Stimulated activated memory B cell treated with anti-CD40 and anti-IgM and Interleukin-4, amounts not matched to agents 10 μg/mL and 1 μg/mL and 100 μg/mL, for 72 hours (primary cell): ENCODE measurements at regions not wholly inside any gene's neighbourhood (a gene's known extent, or its start where the extent isn't known, plus 50 kb on each side); places are given as distances from the start of the nearest gene placed in this dataset.
"Not testable (repeated sequence)": the region's sequence is repeated elsewhere in the genome, so short reads cannot be mapped to it uniquely, and the experiment has no call there.

Source experiments
- ATAC-seq: fragments of 150-1000 bp; cut with Tn5 transposase; 2 replicates; pipeline ENCODE4 v1.10.0; 2021
- H3K27ac Mint-ChIP-seq: one replicate; pipeline ENCODE4 v1.8.0; 2022; ENCODE audit warnings: mild to moderate bottlenecking, mixed read lengths
- H3K27me3 Mint-ChIP-seq: one replicate; pipeline ENCODE4 v1.8.0; 2022; ENCODE audit warnings: mixed read lengths
- H3K36me3 Mint-ChIP-seq: one replicate; pipeline ENCODE4 v1.8.0; 2022; ENCODE audit warnings: mixed read lengths
- H3K4me1 Mint-ChIP-seq: one replicate; pipeline ENCODE4 v1.8.0; 2022; ENCODE audit warnings: mixed read lengths
- H3K4me3 Mint-ChIP-seq: one replicate; pipeline ENCODE4 v1.8.0; 2022; ENCODE audit warnings: mild to moderate bottlenecking, moderate library complexity, mixed read lengths
- H3K9me3 Mint-ChIP-seq: one replicate; pipeline ENCODE4 v1.8.0; 2022; ENCODE audit warnings: mixed read lengths

DNA sequence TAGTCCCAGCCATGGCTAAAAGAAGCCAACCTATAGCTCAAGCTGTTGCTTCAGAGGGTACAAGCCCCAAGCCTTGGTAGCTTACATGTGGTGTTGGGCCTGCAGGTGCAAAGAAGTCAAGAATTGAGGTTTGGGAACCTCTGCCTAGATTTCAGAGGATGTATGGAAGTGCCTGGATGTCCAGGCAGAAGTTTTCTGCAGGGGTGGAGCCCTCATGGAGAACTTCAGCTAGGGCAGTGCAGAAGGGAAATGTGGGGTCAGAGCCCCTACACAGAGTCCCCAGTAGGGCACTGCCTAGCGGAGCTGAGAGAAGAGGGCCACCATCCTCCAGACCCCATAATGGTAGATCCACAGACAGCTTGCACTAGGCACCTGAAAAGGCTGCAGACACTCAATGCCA lies 127.1 kb downstream of the MEX3B start:
- not testable (repeated sequence) for H3K27ac Mint-ChIP-seq, H3K4me1 Mint-ChIP-seq, H3K4me3 Mint-ChIP-seq, ATAC-seq, H3K36me3 Mint-ChIP-seq
- peaks cover 30% of the 10 kb centered on the region for H3K9me3 Mint-ChIP-seq
- H3K27me3 Mint-ChIP-seq, result peaks cover 22% of the 10 kb centered on the region

DNA sequence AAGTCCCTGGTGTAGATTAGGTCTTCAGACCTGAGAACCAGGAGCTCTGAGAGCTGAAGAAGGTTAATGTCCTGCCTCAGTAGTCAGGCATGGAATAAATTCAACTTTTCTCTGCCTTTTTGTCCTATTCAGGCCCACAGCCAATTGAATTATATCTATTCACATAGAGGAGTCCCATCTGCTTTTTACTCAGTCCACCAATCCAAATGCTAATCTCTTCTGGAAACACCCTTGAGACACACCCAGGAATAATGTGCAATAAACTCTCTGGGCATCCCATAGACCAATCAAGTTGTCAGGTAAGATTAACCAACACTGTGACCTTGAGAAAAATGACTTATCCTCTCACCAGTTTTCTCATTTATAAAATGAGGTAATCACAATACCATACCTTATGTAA lies 129.4 kb downstream of the MEX3B start:
- peaks cover 30% of the 10 kb centered on the region for H3K9me3 Mint-ChIP-seq
- no peak overlapping the region for H3K27ac Mint-ChIP-seq
- no peak overlapping the region for H3K4me3 Mint-ChIP-seq
- H3K27me3 Mint-ChIP-seq, result peaks cover 22% of the 10 kb centered on the region
- H3K4me1 Mint-ChIP-seq, result no peaks in the 10 kb centered on the region
- no peaks in the 10 kb centered on the region for H3K36me3 Mint-ChIP-seq
- no peak for ATAC-seq

DNA sequence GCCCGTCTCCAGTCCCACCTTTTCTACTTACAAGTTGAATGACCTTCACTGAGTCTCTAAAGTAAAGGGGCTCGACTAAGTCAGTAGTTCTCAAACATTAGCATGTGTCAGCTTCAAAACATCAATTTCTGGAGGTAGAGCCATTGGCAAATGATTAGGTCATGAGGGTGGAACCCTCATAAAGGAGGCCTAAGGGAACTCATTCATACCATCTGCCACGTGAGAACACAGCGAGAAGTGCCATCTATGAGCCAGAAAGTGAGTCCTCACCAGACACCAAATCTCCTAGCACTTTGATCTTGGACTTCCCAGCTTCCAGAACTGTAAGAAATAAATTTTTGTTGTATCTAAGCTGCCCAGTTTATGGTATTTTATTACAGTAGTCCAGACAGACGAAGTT lies 129.8 kb downstream of the MEX3B start:
- H3K4me3 Mint-ChIP-seq, result no peak overlapping the region
- H3K9me3 Mint-ChIP-seq, result peaks cover 28% of the 10 kb centered on the region
- H3K27me3 Mint-ChIP-seq, result peaks cover 17% of the 10 kb centered on the region

DNA sequence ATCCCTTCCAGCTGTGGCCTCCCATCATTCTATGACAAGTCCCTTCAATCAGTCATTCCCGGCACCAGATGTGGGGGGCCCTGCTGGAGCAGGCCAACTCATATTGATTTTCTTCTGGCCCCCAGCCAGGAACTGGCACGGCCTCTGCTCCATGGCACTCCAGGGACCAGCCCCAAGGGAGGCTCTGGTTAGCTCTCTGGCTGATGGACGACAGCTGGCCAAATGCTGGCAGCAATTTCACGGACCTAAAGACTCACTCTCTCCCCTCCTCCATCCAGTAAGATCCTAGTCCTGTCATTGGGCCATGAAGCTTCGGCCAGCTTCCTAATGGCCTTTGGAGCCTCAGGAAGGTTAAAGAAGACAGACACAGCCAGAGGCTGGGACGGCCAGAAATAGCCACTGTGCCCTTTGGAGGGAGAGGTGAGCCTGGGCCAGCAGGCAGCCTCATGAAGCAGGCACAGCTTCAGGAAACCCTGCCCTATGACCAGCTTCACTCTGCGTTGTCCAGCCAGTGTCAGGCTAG lies 131.0 kb downstream of the MEX3B start:
- Mint-ChIP-seq H3K9me3 (peaks cover 17% of the 10 kb centered on the region), H3K36me3 (no peaks in the 10 kb centered on the region), H3K27ac (no peak overlapping the region), H3K4me1 (no peaks in the 10 kb centered on the region), H3K27me3 (peaks cover 11% of the 10 kb centered on the region), H3K4me3 (no peak overlapping the region)
- no peak for ATAC-seq

More for the DNA sequence above, 129.8 kb downstream of the MEX3B start:
- ATAC-seq, result no peak
- H3K27ac Mint-ChIP-seq, result no peak overlapping the region
- H3K36me3 Mint-ChIP-seq, result no peaks in the 10 kb centered on the region
- no peaks in the 10 kb centered on the region for H3K4me1 Mint-ChIP-seq

DNA sequence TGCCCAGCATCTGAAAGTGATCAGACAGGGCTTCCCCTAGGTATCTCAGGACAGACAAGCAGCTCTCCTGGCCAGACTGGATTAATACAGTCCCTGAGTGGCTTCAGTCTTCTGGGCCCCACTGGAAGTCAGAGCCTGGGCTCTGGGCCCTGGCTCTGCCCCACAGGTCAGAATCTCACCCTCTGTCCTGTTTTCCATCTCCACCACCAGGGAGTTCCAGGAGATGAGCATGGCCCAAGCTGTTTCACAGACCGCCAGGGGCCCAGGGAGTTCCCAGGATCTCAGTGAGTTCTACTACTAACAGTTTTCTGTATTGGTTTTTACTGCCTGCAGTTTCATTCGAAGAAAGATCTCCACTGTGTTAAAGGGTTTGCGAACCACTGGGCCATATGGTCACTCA lies 131.5 kb downstream of the MEX3B start:
- peaks cover 16% of the 10 kb centered on the region for H3K9me3 Mint-ChIP-seq

DNA sequence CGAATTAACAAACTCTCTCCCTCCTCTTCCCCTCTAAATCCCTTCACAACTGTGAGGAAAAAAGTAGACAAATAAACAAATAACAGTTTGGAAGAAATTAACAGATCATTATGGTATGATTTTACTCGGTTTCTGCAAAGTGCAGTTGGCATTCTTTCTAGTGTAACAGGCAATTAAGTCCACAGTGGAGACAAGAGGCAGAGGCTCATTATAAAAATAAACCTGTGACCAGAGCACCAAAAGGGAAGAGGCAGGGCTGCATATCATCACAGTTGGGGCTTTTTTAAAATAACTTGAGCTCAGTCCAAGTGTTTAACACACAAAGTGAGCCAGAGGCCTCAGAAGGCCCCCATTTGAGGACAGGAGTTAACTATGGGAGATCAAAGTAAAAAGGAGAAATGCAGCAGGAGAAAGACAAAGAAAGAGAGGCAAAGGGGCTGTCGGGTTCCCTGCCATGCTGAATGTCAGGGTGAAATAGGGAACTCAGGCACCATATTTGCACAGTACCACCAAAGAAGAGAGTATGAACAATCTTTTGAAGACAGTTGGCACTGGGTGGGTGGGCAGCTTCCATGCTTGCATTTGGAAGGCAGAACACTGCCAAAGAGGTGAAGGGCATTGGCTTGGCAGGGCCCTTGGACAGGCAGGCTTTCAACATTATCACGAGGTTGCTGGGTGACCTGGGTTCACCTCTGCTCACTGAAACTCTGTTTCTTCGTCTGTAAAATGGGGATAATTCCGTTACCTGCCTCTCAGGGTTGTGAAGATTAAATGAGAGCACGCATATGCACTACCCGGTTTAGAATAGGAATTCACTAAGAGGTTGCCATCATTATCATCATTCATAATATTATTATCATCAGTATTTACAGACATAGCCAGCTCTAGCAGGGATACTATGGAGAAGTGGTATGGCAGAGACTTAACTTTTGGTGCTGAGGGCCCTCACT lies 134.5 kb downstream of the MEX3B start:
- no peak for ATAC-seq
- H3K4me1 Mint-ChIP-seq, result no peaks in the 10 kb centered on the region
- peaks cover 19% of the 10 kb centered on the region for H3K27me3 Mint-ChIP-seq
- H3K9me3 Mint-ChIP-seq, result peaks cover 4% of the 10 kb centered on the region
- H3K27ac Mint-ChIP-seq, result no peak overlapping the region
- no peaks in the 10 kb centered on the region for H3K36me3 Mint-ChIP-seq
- no peak overlapping the region for H3K4me3 Mint-ChIP-seq

More for the DNA sequence above, 131.5 kb downstream of the MEX3B start:
- Mint-ChIP-seq H3K36me3 (no peaks in the 10 kb centered on the region), H3K4me1 (no peaks in the 10 kb centered on the region), H3K4me3 (no peak overlapping the region), H3K27me3 (peaks cover 11% of the 10 kb centered on the region), H3K27ac (no peak overlapping the region)
- no peak for ATAC-seq

DNA sequence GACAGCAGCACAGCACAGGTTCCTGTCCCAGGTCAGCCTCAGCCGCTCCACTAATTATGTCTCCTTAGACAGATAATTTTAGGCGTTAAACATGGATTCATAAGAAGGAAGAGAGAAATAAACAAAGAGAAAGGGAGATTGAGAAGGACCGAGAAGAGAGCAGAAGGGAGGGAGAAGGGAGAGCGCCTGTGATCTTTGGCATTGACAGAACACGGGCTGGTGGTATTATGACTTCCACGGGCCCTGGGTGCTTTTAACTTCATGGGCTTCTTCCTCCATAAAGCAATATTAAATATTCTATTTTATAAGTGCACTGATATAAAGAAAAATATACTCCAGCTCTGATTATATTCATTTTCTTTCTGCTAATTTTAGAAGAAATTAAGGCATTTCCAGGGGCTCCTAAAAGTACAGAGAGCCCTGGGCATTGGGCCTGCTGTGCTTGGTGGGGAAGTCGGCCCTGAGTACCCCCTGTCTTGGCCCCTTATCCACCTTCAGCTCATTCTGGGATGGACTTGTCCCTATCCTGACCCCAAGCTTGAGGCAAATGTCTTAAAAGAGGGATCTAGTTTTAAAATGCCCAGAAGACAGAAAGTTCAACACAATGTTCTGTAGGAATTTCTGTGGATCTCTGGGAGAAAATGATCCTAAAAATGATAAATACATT lies 135.3 kb downstream of the MEX3B start:
- peaks cover 20% of the 10 kb centered on the region for H3K27me3 Mint-ChIP-seq
- no peak for ATAC-seq
- peaks cover 4% of the 10 kb centered on the region for H3K9me3 Mint-ChIP-seq
- H3K27ac Mint-ChIP-seq, result no peak overlapping the region
- H3K4me1 Mint-ChIP-seq, result no peaks in the 10 kb centered on the region
- no peak overlapping the region for H3K4me3 Mint-ChIP-seq
- H3K36me3 Mint-ChIP-seq, result no peaks in the 10 kb centered on the region

DNA sequence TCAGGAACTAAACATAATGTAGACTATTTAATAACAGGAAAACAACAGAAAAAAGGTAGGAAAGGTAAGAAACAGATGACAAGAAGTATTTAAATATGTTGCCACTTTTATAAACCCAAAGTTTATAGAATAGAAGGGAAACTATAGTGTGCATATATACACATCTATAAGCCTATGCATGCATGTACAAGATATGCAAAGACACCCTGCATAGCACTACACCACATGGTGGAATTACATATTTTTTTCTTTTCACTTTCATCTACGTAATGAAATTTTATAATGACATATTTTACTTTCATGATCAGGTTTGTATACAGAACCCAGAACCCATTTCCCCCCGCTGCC lies 136.8 kb downstream of the MEX3B start:
- Mint-ChIP-seq H3K4me3 (no peak overlapping the region), H3K4me1 (no peaks in the 10 kb centered on the region), H3K27me3 (peaks cover 9% of the 10 kb centered on the region), H3K27ac (no peak overlapping the region), H3K9me3 (peaks cover 4% of the 10 kb centered on the region), H3K36me3 (no peaks in the 10 kb centered on the region)
- no peak for ATAC-seq

DNA sequence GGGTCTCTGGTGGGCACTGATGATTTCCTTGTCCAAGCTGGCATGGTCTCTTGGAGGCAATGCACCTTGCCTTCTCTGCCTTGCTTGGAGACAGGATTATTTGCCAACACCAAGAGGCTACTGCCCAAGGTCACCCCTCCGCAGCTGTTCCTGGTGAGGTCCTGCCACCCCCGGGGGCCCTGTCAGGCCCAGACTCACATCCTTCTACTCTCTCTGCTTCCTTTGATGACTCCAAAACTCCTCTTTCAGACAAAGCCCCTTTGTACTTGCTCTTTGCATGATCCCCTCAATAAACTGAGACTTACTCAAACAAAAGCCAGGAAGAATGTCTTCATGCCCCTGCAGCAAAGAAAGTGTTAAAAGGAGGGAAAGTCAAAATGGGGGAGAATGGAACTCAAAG lies 137.7 kb downstream of the MEX3B start:
- H3K27ac Mint-ChIP-seq, result no peak overlapping the region
- no peak for ATAC-seq
- peaks cover 4% of the 10 kb centered on the region for H3K9me3 Mint-ChIP-seq
- H3K4me3 Mint-ChIP-seq, result no peak overlapping the region
- peaks cover 15% of the 10 kb centered on the region for H3K27me3 Mint-ChIP-seq
- no peaks in the 10 kb centered on the region for H3K4me1 Mint-ChIP-seq
- no peaks in the 10 kb centered on the region for H3K36me3 Mint-ChIP-seq

DNA sequence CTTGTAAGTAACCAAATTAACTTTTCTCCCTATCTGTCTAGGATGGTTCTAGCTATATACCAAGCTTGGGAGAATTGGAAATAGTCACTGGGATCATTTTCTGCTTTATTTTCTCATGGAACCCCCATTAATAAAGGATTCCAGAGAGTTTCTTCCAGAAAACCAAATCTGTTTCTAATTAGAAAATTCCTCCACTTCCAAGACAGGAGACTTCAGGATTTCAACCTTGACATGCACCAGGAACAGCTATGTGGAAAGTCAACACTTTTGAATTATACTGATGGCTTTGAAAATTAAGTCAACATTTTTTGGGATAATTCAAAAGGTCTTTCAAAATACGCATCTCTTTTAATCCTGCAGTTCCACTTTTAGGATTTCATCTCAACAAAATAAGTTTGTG lies 138.3 kb downstream of the MEX3B start:
- Mint-ChIP-seq H3K27ac (no peak overlapping the region), H3K4me3 (no peak overlapping the region), H3K27me3 (peaks cover 15% of the 10 kb centered on the region), H3K4me1 (no peaks in the 10 kb centered on the region), H3K36me3 (no peaks in the 10 kb centered on the region), H3K9me3 (peaks cover 4% of the 10 kb centered on the region)
- no peak for ATAC-seq

DNA sequence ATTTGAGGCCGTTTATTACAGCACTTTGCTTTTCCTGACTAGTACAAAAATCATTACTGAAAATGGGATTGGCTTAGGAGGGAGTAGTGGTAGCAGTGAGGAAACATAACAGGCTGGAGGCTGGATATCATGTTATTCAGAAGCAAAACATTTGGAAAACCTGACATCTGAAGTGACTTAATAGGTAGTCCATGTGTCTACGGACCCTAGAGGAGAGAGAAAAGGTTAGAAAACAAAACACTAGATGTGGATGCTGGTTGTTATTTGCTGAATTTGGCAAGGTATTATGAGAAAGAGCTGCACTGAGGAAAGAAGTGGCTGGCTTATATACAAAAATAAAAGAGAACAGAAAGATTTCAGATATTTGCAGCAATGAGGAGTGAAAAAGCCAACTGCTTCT lies 139.9 kb downstream of the MEX3B start:
- no peaks in the 10 kb centered on the region for H3K36me3 Mint-ChIP-seq
- H3K4me1 Mint-ChIP-seq, result no peaks in the 10 kb centered on the region
- ATAC-seq, result no peak
- H3K9me3 Mint-ChIP-seq, result peaks cover 4% of the 10 kb centered on the region
- no peak overlapping the region for H3K27ac Mint-ChIP-seq
- H3K27me3 Mint-ChIP-seq, result peaks cover 15% of the 10 kb centered on the region
- no peak overlapping the region for H3K4me3 Mint-ChIP-seq

DNA sequence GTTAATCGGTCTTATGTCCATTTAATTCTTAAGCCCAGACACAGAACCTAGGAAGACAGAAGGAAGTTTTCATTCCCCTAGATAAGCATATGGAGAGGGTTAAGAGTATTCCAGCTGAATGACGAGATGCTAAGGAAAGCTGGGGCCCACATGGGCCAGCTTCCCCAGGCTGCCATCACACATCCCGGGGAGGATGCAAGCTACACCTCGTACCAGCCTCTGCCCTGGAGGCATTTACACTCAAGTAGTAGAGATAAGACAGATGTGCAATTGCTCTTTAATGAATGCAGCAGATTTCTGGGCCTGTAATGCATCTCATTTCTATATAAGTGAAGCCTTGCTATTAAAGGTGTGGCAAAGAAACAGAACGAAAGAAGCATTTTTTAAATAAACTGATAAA lies 144.5 kb downstream of the MEX3B start:
- ATAC-seq, result no peak
- no peaks in the 10 kb centered on the region for H3K9me3 Mint-ChIP-seq
- no peaks in the 10 kb centered on the region for H3K36me3 Mint-ChIP-seq
- H3K4me1 Mint-ChIP-seq, result no peaks in the 10 kb centered on the region
- H3K27me3 Mint-ChIP-seq, result peaks cover 8% of the 10 kb centered on the region
- no peak overlapping the region for H3K27ac Mint-ChIP-seq
- H3K4me3 Mint-ChIP-seq, result no peak overlapping the region

DNA sequence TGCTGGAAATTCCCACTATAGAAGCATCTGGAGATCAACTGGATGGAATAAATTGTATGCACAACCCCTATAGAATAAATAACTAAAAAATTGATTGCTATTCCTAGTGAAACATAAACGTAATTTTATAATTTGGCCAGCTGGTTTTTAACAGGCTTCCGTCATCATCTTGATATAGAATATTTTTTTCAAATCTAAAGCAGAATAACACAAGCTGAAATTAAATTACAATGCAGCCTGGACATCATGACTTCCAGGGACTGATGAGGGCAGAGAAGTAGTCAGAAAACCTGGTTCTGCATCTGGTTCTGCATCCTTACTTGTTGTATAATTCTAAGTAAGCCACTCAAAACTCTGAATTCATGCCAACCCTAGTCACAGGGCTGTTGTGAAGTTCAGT lies 146.1 kb downstream of the MEX3B start:
- peaks cover 6% of the 10 kb centered on the region for H3K27me3 Mint-ChIP-seq
- no peaks in the 10 kb centered on the region for H3K36me3 Mint-ChIP-seq
- no peak overlapping the region for H3K27ac Mint-ChIP-seq
- no peak overlapping the region for H3K4me3 Mint-ChIP-seq
- no peaks in the 10 kb centered on the region for H3K9me3 Mint-ChIP-seq
- ATAC-seq, result no peak
- no peaks in the 10 kb centered on the region for H3K4me1 Mint-ChIP-seq

DNA sequence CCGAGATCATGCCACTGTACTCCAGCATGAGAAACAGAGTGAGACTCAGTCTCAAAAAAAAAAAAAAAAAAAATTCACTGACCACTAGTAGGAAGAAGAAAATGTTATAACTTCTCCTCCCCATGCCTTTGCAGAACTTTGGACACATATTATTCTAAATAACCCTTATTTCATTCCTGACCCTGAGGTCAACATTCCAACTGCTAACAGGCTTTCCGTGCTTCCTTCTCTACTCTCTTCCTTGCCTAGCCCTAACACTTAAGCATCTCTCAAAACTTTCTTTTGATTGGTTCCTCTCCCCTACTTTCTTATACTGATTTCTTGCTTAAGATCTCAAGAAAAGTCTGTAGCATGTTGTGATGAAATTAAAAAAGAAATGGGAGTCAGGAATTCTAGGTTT lies 146.8 kb downstream of the MEX3B start:
- Mint-ChIP-seq H3K36me3 (no peaks in the 10 kb centered on the region), H3K27me3 (peaks cover 6% of the 10 kb centered on the region), H3K4me1 (no peaks in the 10 kb centered on the region), H3K27ac (no peak overlapping the region), H3K4me3 (no peak overlapping the region), H3K9me3 (no peaks in the 10 kb centered on the region)
- ATAC-seq, result no peak

DNA sequence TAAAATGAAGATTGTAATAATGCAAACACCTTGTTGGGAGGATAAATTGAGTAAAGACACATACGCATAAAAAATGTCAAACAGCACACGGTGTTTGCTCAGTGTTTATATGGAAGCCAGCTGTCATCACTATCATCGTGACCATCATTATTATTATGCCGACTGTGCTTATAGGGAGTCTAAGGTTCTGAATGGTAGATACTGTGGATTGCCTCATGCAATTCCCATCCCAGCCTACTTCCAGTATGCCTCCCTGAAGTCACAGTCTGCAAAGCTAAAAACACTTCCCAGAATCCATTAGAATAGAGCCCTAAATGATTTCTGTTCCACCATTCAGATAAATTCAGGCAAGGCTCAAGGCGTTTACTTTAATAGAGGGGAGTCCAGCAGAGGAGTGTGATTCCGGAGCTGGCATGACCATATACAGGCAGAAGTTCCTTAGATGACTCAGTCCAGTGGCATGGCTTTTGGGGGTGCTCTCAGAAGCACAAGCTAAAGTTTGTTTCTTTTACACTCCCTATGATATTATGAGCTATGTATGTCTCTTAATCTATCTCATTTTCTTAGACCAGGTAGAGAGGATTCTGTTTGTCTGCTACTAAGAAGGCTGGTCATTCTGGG lies 148.7 kb downstream of the MEX3B start:
- H3K27me3 Mint-ChIP-seq, result no peaks in the 10 kb centered on the region
- H3K36me3 Mint-ChIP-seq, result no peaks in the 10 kb centered on the region
- no peak for ATAC-seq
- H3K4me3 Mint-ChIP-seq, result no peak overlapping the region
- H3K9me3 Mint-ChIP-seq, result no peaks in the 10 kb centered on the region
- H3K27ac Mint-ChIP-seq, result no peak overlapping the region
- H3K4me1 Mint-ChIP-seq, result no peaks in the 10 kb centered on the region
